Liver (tissue), 7 donors: ENCODE measurements at regions not wholly inside any gene's neighbourhood (a gene's known extent, or its start where the extent isn't known, plus 50 kb on each side); places are given as distances from the start of the nearest gene placed in this dataset.

Source experiments
- DNase-seq: peaks from one replicate; pipeline ENCODE4 v3.0.0-alpha.2; 2017; ENCODE audit warnings: low spot score
- H3K27ac ChIP-seq, 2 donors: one replicate each; pipeline ENCODE4 v1.7.0; 2013; ENCODE audit warnings: inconsistent platforms in 2 of 2, low read length in 2 of 2, control low read depth in 1 of 2, low read depth in 1 of 2, mild to moderate bottlenecking in 1 of 2
- H3K27me3 ChIP-seq, 4 donors: one replicate each; pipeline versions ENCODE4 v1.6.1 to v1.7.0; 2013; ENCODE audit warnings: low read length in 3 of 4, inconsistent platforms in 1 of 4, mild to moderate bottlenecking in 1 of 4, moderate library complexity in 1 of 4; ENCODE audit not compliant: control insufficient read depth in 4 of 4, insufficient read depth in 4 of 4
- H3K36me3 ChIP-seq, 4 donors: one replicate each; pipeline versions ENCODE4 v1.6.1 to v1.7.0; 2013; ENCODE audit warnings: low read length in 3 of 4, mild to moderate bottlenecking in 3 of 4, low read depth in 1 of 4, moderate library complexity in 1 of 4; ENCODE audit not compliant: control insufficient read depth in 4 of 4, insufficient read depth in 3 of 4
- H3K4me1 ChIP-seq, 4 donors: one replicate each; pipeline versions ENCODE4 v1.6.1 to v1.7.0; 2013; ENCODE audit warnings: low read length in 3 of 4, mild to moderate bottlenecking in 3 of 4, moderate library complexity in 1 of 4; ENCODE audit not compliant: control insufficient read depth in 4 of 4, insufficient read depth in 4 of 4
- H3K4me3 ChIP-seq, 3 donors: one replicate each; pipeline versions ENCODE4 v1.6.1 to v1.7.0; 2013; ENCODE audit warnings: low read length in 3 of 3, control low read depth in 1 of 3, low read depth in 1 of 3, mild to moderate bottlenecking in 1 of 3
- H3K9ac ChIP-seq, 2 donors: one replicate each; pipeline ENCODE4 v1.7.0; 2013; ENCODE audit warnings: low read length in 2 of 2, mild to moderate bottlenecking in 2 of 2, moderate library complexity in 2 of 2, control low read depth in 1 of 2, low read depth in 1 of 2
- H3K9me3 ChIP-seq, 4 donors: one replicate each; pipeline versions ENCODE4 v1.6.1 to v1.7.0; 2013; ENCODE audit warnings: low read length in 3 of 4; ENCODE audit not compliant: control insufficient read depth in 4 of 4
- ATF3 ChIP-seq: IDR thresholded peaks from 2 replicates; pipeline ENCODE4 v1.6.1; 2016; ENCODE audit warnings: antibody characterized with exemption
- EGR1 ChIP-seq, 2 donors: IDR thresholded peaks; 2 replicates each; pipeline ENCODE4 v1.6.1; 2016 to 2018; ENCODE audit warnings: antibody characterized with exemption in 2 of 2, low read depth in 2 of 2
- FOXA2 ChIP-seq: IDR thresholded peaks from 2 replicates; pipeline ENCODE4 v1.6.1; 2016; ENCODE audit warnings: antibody characterized with exemption
- GABPA ChIP-seq, 2 donors: IDR thresholded peaks in 1 of 2; conservative IDR thresholded peaks in 1 of 2; 2 replicates each; pipeline ENCODE4 v1.6.1; 2016; ENCODE audit warnings: antibody characterized with exemption in 2 of 2, mild to moderate bottlenecking in 1 of 2, moderate library complexity in 1 of 2
- HNF4A ChIP-seq, 2 donors: conservative IDR thresholded peaks; 2 replicates each; pipeline ENCODE4 v1.6.1; 2016; ENCODE audit warnings: antibody characterized with exemption in 2 of 2, mild to moderate bottlenecking in 2 of 2
- HNF4G ChIP-seq: IDR thresholded peaks from 2 replicates; pipeline ENCODE4 v1.6.1; 2016; ENCODE audit warnings: antibody characterized with exemption
- JUND ChIP-seq, 2 donors: IDR thresholded peaks; 2 replicates each; pipeline ENCODE4 v1.6.1; 2016; ENCODE audit warnings: antibody characterized with exemption in 2 of 2
- NR2F2 ChIP-seq: IDR thresholded peaks from 2 replicates; pipeline ENCODE4 v1.6.1; 2016; ENCODE audit warnings: antibody characterized with exemption
- RAD21 ChIP-seq, 2 donors: IDR thresholded peaks; 2 replicates each; pipeline ENCODE4 v1.6.1; 2016; ENCODE audit warnings: antibody characterized with exemption in 2 of 2, mild to moderate bottlenecking in 2 of 2
- REST ChIP-seq: IDR thresholded peaks from 2 replicates; pipeline ENCODE4 v1.6.1; 2016; ENCODE audit warnings: antibody characterized with exemption, mild to moderate bottlenecking
- RXRA ChIP-seq, 2 donors: IDR thresholded peaks; 2 replicates each; pipeline ENCODE4 v1.6.1; 2017 to 2018; ENCODE audit warnings: antibody characterized with exemption in 2 of 2, mild to moderate bottlenecking in 1 of 2
- SP1 ChIP-seq: IDR thresholded peaks from 2 replicates; pipeline ENCODE4 v1.6.1; 2018; ENCODE audit warnings: antibody characterized with exemption, mild to moderate bottlenecking
- TAF1 ChIP-seq: conservative IDR thresholded peaks from 2 replicates; pipeline ENCODE4 v1.6.1; 2016; ENCODE audit warnings: antibody characterized with exemption, mild to moderate bottlenecking
- YY1 ChIP-seq: IDR thresholded peaks from 2 replicates; pipeline ENCODE4 v1.6.1; 2016; ENCODE audit warnings: antibody characterized with exemption, mild to moderate bottlenecking
- ZBTB33 ChIP-seq: IDR thresholded peaks from 2 replicates; pipeline ENCODE4 v1.6.1; 2016; ENCODE audit warnings: antibody characterized with exemption
- WGBS: extraction: QIAGEN DNeasy Blood & Tissue Kit; methylation state at CpG from one replicate; pipeline ENCODE4 v1.1.7; 2013; 5-methylcytosine and 5-hydroxymethylcytosine counted together
- donor health status: healthy.
- donor health status: healthy.
- donor health status: healthy.
- donor health status: healthy.

- TF ChIP-seq TAF1 (no peak), ZBTB33 (no peak), RAD21 (IDR thresholded peaks at IDR 0.05) (no peak), HNF4G (no peak), NR2F2 (no peak), FOXA2 (no peak), ATF3 (no peak), RXRA (IDR thresholded peaks at IDR 0.05) (no peak), GABPA (IDR thresholded peaks at IDR 0.05 in 1 of 2, conservative IDR thresholded peaks at IDR 0.05 in 1 of 2) (no peak), YY1 (no peak), JUND (IDR thresholded peaks at IDR 0.05) (no peak), SP1 (no peak), HNF4A (conservative IDR thresholded peaks at IDR 0.05) (no peak), REST (no peak), EGR1 (IDR thresholded peaks at IDR 0.05; ENCODE audit: low read depth in 2 of 2) (no peak)
- H3K27me3 ChIP-seq, result peaks cover 0 to 3% (median 0%) of the 10 kb centered on the region in 4 donors
- no peak overlapping the region for H3K27ac ChIP-seq
- no peaks in the 10 kb centered on the region for H3K36me3 ChIP-seq
- H3K4me1 ChIP-seq, result no peaks in the 10 kb centered on the region
- no peak overlapping the region for H3K4me3 ChIP-seq
- H3K9me3 ChIP-seq, result peaks cover 0 to 3% (median 1%) of the 10 kb centered on the region in 4 donors
- no peak overlapping the region for H3K9ac ChIP-seq
- DNase-seq, result no peak
- 80% methylated on average over 4 of the region's 4 CpGs for WGBS
Observed at GRCh38 chr14:98259881-98260280, 1012.1 kb downstream of the BCL11B start.

- Histone ChIP-seq H3K4me1 (no peaks in the 10 kb centered on the region), H3K36me3 (no peaks in the 10 kb centered on the region), H3K27ac (no peak overlapping the region), H3K4me3 (no peak overlapping the region), H3K9me3 (peaks cover 0 to 3% (median 1%) of the 10 kb centered on the region in 4 donors), H3K9ac (no peak overlapping the region), H3K27me3 (no peaks in the 10 kb centered on the region)
- 85% methylated on average over 5 of the region's 5 CpGs for WGBS
- DNase-seq, result no peak
- TF ChIP-seq RAD21 (IDR thresholded peaks at IDR 0.05), result no peak
- TF ChIP-seq SP1, result no peak
Observed at GRCh38 chr14:98262566-98262965, 1009.4 kb downstream of the BCL11B start.

- Histone ChIP-seq H3K4me3 (no peak overlapping the region), H3K4me1 (no peaks in the 10 kb centered on the region), H3K36me3 (no peaks in the 10 kb centered on the region), H3K9me3 (peaks cover 0 to 2% (median 0%) of the 10 kb centered on the region in 4 donors), H3K27ac (no peak overlapping the region), H3K27me3 (no peaks in the 10 kb centered on the region), H3K9ac (no peak overlapping the region)
- no peak for DNase-seq
- TF ChIP-seq SP1 (no peak), ATF3 (no peak)
Observed at GRCh38 chr14:98269533-98269932, 1002.5 kb downstream of the BCL11B start.
